Lower leg skin (tissue), 4 donors: ENCODE measurements at regions not wholly inside any gene's neighbourhood (a gene's known extent, or its start where the extent isn't known, plus 50 kb on each side); places are given as distances from the start of the nearest gene placed in this dataset.
"Not testable (repeated sequence)": the region's sequence is repeated elsewhere in the genome, so short reads cannot be mapped to it uniquely, and the experiment has no call there.

Source experiments
- DNase-seq, 2 donors: peaks; one replicate each; pipeline ENCODE4 v3.0.0-alpha.2; 2019; ENCODE audit warnings: low spot score in 2 of 2
- H3K4me3 ChIP-seq: fragments of 200-600 bp; sonication (generic); 2 replicates; pipeline ENCODE4 v1.5.1; 2017; ENCODE audit warnings: mild to moderate bottlenecking, low read depth; ENCODE audit not compliant: poor library complexity, severe bottlenecking
- CTCF ChIP-seq, 3 donors: fragments of 450-650 bp; IDR thresholded peaks; one replicate each; pipeline ENCODE4 v1.5.1; 2016; ENCODE audit warnings: antibody characterized with exemption in 3 of 3, mild to moderate bottlenecking in 3 of 3, moderate library complexity in 2 of 3
- POLR2A ChIP-seq, 2 donors: fragments of 450-650 bp; IDR thresholded peaks; one replicate each; pipeline ENCODE4 v1.6.1; 2016 to 2017; ENCODE audit warnings: antibody characterized with exemption in 2 of 2, mild to moderate bottlenecking in 1 of 2, moderate library complexity in 1 of 2
- WGBS, 2 donors: methylation state at CpG; one replicate each; pipeline ENCODE4 v1.1.5; 2018; 5-methylcytosine and 5-hydroxymethylcytosine counted together
- intact Hi-C: fragments of 100-400 bp; cut with DNase I; formaldehyde crosslinking; loops from one replicate; pipeline ENCODE4 v1.15.0; 2023; ENCODE audit warnings: low total_unique reads

- WGBS, 2 donors, result 83 to 93% methylated on average over 7 of the region's 7 CpGs
- TF ChIP-seq CTCF (IDR thresholded peaks at IDR 0.05) (no peak), POLR2A (IDR thresholded peaks at IDR 0.05) (no peak)
- DNase-seq, result no peak
- no peak overlapping the region for H3K4me3 ChIP-seq
- intact Hi-C loops, result no loop called here
Measured at GRCh38 chr1:2952992-2953391, 68.3 kb upstream of the ACTRT2 start.

- H3K4me3 ChIP-seq, result no peak overlapping the region
- intact Hi-C loops, result no loop called here
- DNase-seq, result no peak
- 86 to 90% methylated on average over 2 of the region's 2 CpGs for WGBS, 2 donors
- TF ChIP-seq POLR2A (IDR thresholded peaks at IDR 0.05), result no peak
- TF ChIP-seq CTCF (IDR thresholded peaks at IDR 0.05), result no peak
Measured at GRCh38 chr1:2953688-2954285, 67.5 kb upstream of the ACTRT2 start.

GRCh38 chr1:2955652-2956051 lies 65.6 kb upstream of the ACTRT2 start:
- TF ChIP-seq CTCF (IDR thresholded peaks at IDR 0.05) (no peak), POLR2A (IDR thresholded peaks at IDR 0.05) (no peak)
- intact Hi-C loops, result no loop called here

GRCh38 chr1:2956576-2956975 lies 64.7 kb upstream of the ACTRT2 start:
- DNase-seq, result no peak
- WGBS, 2 donors, result 53 to 71% methylated on average over 1 of the region's 1 CpG
- TF ChIP-seq CTCF (IDR thresholded peaks at IDR 0.05), result no peak
- TF ChIP-seq POLR2A (IDR thresholded peaks at IDR 0.05), result no peak
- intact Hi-C loops, result no loop called here
- no peak overlapping the region for H3K4me3 ChIP-seq

More at GRCh38 chr1:2955652-2956051, 65.6 kb upstream of the ACTRT2 start:
- H3K4me3 ChIP-seq, result no peak overlapping the region
- no peak for DNase-seq

GRCh38 chr1:2957329-2957728 lies 63.9 kb upstream of the ACTRT2 start:
- DNase-seq, result no peak
- H3K4me3 ChIP-seq, result no peak overlapping the region
- TF ChIP-seq POLR2A (IDR thresholded peaks at IDR 0.05), result no peak
- no peak for TF ChIP-seq CTCF (IDR thresholded peaks at IDR 0.05)
- intact Hi-C loops, result no loop called here

GRCh38 chr1:2959881-2960280 lies 61.4 kb upstream of the ACTRT2 start:
- DNase-seq, intact Hi-C loops, H3K4me3 ChIP-seq: not testable (repeated sequence)
- WGBS, 2 donors, result 68 to 75% methylated on average over 18 to 21 of the region's 21 CpGs
